WTC11 (cell line): ENCODE measurements at regions not wholly inside any gene's neighbourhood (a gene's known extent, or its start where the extent isn't known, plus 50 kb on each side); places are given as distances from the start of the nearest gene placed in this dataset.

Experiments
- ARID4B ChIP-seq: sonication (generic); formaldehyde crosslinking; IDR thresholded peaks from 2 replicates; pipeline ENCODE4 v1.8.0; 2023; ENCODE audit warnings: missing genetic modification reagents, mild to moderate bottlenecking, borderline replicate concordance
- CTCF ChIP-seq: fragments of 200-600 bp; IDR thresholded peaks from 2 replicates; pipeline ENCODE4 v1.8.0; 2022; ENCODE audit warnings: antibody characterized with exemption
- ETV6 ChIP-seq: sonication (generic); formaldehyde crosslinking; IDR thresholded peaks from 2 replicates; pipeline ENCODE4 v1.8.1; 2022; ENCODE audit warnings: mild to moderate bottlenecking, missing genetic modification reagents
- FOXK1 ChIP-seq: sonication (generic); formaldehyde crosslinking; IDR thresholded peaks from 2 replicates; pipeline ENCODE4 v1.8.0; 2022; ENCODE audit warnings: mild to moderate bottlenecking, moderate library complexity, missing genetic modification reagents
- GABPB1 ChIP-seq: sonication (generic); formaldehyde crosslinking; IDR thresholded peaks from 2 replicates; pipeline ENCODE4 v1.8.1; 2023; ENCODE audit warnings: mild to moderate bottlenecking, missing genetic modification reagents
- GTF2I ChIP-seq: fragments of 250-450 bp; sonication (Bioruptor Pico); conservative IDR thresholded peaks from 2 replicates; pipeline ENCODE4 v1.4.0; 2021; ENCODE audit warnings: mild to moderate bottlenecking
- MLX ChIP-seq: sonication (generic); formaldehyde crosslinking; IDR thresholded peaks from 2 replicates; pipeline ENCODE4 v1.8.1; 2023; ENCODE audit warnings: mild to moderate bottlenecking, missing genetic modification reagents, moderate library complexity
- NFE2L1 ChIP-seq: sonication (generic); formaldehyde crosslinking; IDR thresholded peaks from 2 replicates; pipeline ENCODE4 v1.8.1; 2023; ENCODE audit warnings: missing genetic modification reagents
- ZNF121 ChIP-seq: sonication (generic); formaldehyde crosslinking; IDR thresholded peaks from 2 replicates; pipeline ENCODE4 v1.8.0; 2023; ENCODE audit warnings: missing genetic modification reagents

GRCh38 chr2:237160271-237160919 is 74.7 kb downstream of the COPS8 start:
- TF ChIP-seq ZNF121 (CRISPR knock-in tag): no peak
- TF ChIP-seq MLX: no peak
- no peak for TF ChIP-seq GABPB1 (CRISPR knock-in tag)
- TF ChIP-seq GTF2I (CRISPR knock-in tag): no peak
- no peak for TF ChIP-seq NFE2L1 (CRISPR knock-in tag)
- no peak for TF ChIP-seq CTCF
- TF ChIP-seq FOXK1 (CRISPR knock-in tag): no peak
- no peak for TF ChIP-seq ETV6 (CRISPR knock-in tag)
- no peak for TF ChIP-seq ARID4B (CRISPR knock-in tag)
